ENCODE measurements at regions not wholly inside any gene's neighbourhood (a gene's known extent, or its start where the extent isn't known, plus 50 kb on each side); places are given as distances from the start of the nearest gene placed in this dataset.

GRCh38 chr4:27308379-27308778 lies 447.7 kb downstream of the STIM2 start (continued):
- no peak for TF ChIP-seq ZNF462 (CRISPR knock-in tag; IDR thresholded peaks at IDR 0.05)
- no peak for TF ChIP-seq REST (IDR thresholded peaks at IDR 0.05; ENCODE audit: unreplicated experiment)
- no peak for TF ChIP-seq CTCF (conservative IDR thresholded peaks at IDR 0.05; ENCODE audit: low read depth in 2 of 2)
- no peak for TF ChIP-seq EZH2phosphoT487 (IDR thresholded peaks at IDR 0.05; ENCODE audit: unreplicated experiment)
